ACHN (cell line): ENCODE measurements at regions not wholly inside any gene's neighbourhood (a gene's known extent, or its start where the extent isn't known, plus 50 kb on each side); places are given as distances from the start of the nearest gene placed in this dataset.
"Not testable (repeated sequence)": the region's sequence is repeated elsewhere in the genome, so short reads cannot be mapped to it uniquely, and the experiment has no call there.

ENCODE experiments used
- DNase-seq: peaks from one replicate; pipeline ENCODE4 v3.0.0-alpha.2; 2015
- in situ Hi-C: cut with HindIII; loops from 2 replicates; pipeline ENCODE4 v1.10.0; 2017; ENCODE audit warnings: low sequenced_read_pairs, low pct_ligation_motif_present, low pct_unique_long_range_greater_than_20kb

- no peak for DNase-seq
These were observed 379.1 kb upstream of the CCL2 start for GRCh38 chr17:33875973-33876372.

DNA sequence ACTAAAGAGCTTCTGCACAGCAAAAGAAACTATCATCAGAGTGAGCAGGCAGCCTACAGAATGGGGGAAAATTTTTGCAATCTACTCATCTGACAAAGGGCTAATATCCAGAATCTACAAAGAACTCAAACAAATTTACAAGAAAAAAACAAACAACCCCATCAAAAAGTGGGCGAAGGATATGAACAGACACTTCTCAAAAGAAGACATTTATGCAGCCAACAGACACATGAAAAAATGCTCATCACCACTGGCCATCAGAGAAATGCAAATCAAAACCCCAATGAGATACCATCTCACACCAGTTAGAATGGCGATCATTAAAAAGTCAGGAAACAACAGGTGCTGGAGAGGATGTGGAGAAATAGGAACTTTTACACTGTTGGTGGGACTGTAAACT, 372.8 kb upstream of the CCL2 start:
- not testable (repeated sequence) for DNase-seq

More at GRCh38 chr17:33875973-33876372, 379.1 kb upstream of the CCL2 start:
- in situ Hi-C loops: no loop called here

DNA sequence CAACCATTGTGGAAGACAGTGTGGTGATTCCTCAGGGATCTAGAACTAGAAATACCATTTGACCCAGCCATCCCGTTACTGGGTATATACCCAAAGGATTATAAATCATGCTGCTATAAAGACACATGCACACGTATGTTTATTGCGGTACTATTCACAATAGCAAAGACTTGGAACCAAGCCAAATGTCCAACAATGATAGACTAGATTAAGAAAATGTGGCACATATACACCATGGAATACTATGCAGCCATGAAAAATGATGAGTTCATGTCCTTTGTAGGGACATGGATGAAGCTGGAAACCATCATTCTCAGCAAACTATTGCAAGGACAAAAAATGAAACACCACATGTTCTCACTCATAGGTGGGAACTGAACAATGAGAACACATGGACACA, 372.4 kb upstream of the CCL2 start:
- in situ Hi-C loops, DNase-seq: not testable (repeated sequence)

More for the DNA sequence above, 372.8 kb upstream of the CCL2 start:
- in situ Hi-C loops: not testable (repeated sequence)

- DNase-seq: no peak
- in situ Hi-C loops: no loop called here
These were observed 366.6 kb upstream of the CCL2 start for GRCh38 chr17:33888455-33888854.

GRCh38 chr17:33889040-33889439, 366.0 kb upstream of the CCL2 start:
- no peak for DNase-seq
- in situ Hi-C loops: no loop called here

- in situ Hi-C loops: no loop called here
- no peak for DNase-seq
These were observed 365.3 kb upstream of the CCL2 start for GRCh38 chr17:33889766-33890165.

DNA sequence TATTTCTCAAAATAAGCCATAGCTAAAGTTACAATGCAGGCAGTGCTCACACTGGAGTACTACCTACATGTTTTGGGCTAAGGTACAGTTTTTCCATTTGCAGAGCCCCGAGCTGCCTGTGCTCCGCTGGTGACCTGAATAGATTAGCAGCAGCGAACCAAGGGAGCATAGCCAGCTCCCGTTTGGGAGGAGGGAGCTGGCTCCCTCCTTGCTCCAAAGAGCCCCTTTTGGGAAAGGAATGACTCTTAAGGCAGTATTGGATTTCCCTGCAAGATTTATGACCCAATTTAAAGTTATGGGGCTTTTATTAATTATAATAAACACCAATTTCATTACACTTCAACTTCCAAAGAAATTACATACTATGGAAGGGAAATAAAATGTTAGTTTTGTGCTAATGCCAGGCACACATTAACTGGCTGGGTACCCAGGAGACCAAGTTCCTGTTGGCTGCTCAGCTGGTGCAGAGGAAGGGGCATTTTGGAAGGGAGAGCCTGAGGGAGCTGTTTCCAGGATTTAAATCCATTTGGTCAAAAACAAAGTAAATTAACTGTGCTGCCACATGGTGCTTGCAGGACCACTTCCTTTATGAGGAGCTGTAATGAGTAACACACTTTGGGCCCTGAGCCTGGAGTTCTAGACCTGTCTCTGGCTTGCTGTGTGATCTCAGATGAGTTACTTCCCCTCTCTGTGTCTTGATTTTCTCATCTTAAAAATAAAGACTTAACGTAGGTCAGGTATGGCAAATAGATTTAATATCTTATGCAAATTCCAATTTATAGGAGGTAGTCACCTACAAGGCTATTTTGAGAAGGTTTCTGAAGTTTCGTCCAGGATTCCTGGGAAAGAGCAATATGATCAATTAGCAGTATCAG, 362.1 kb upstream of the CCL2 start:
- no peak for DNase-seq
- in situ Hi-C loops: no loop called here

DNA sequence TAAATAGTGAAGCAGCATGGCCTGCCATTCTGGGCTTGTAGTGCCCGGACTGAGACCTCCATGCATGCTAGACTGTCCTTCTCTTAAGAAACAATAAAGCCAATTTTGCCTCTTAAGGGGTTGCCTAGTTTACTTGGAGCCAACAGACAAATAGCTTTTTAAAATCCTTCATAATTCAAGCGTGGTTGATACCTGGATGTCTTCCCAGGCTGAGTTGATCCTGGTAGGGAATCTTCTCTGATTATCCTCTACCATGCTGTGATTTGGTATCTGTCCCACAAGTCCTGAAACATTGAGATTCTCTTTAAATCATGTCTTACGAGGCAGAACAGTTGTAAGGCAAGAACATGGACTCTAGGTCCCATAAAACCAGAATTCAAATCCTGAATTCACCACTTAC, 359.6 kb upstream of the CCL2 start:
- in situ Hi-C loops: no loop called here

DNA sequence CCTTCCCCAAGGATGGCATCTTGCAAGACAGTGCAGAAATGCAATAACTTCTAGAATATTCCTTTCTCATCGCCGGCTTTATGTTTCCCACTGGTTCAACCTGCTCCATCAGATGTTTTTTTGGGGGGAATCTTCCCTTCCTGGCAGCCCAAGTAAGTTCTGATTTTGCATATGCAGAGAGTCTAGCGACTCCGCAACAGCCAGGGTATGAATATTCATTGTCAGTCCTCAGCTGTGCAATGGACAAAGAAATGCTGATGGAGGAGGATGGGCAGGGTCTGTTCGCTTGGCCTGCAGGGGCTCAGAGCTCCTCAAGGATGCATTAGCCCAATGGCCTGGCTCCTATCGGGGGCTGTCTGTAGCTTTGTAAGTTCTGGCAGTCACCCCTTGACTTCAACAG, 358.8 kb upstream of the CCL2 start:
- DNase-seq: no peak
- in situ Hi-C loops: no loop called here

More for the DNA sequence above, 359.6 kb upstream of the CCL2 start:
- DNase-seq: no peak

DNA sequence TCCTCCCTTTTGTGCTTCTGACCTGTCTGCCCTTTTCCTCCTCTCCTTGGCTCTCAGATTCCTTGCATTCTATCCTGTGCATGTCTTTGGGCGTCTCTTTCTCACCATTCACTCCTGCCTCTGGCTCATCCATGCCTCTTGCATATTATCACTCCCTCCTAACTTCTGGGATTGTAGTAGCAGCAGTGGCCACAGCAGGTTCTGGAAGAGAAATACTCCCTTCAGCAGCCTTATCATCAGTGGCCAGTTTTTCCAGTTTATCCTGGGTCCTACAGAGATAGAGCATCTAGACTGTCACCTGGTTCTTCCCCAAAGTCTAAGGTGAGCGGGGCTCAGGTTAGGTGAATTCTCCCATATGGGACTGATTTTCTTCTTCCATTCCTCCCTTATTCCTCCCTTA, 354.0 kb upstream of the CCL2 start:
- in situ Hi-C loops: no loop called here
- DNase-seq: no peak

DNA sequence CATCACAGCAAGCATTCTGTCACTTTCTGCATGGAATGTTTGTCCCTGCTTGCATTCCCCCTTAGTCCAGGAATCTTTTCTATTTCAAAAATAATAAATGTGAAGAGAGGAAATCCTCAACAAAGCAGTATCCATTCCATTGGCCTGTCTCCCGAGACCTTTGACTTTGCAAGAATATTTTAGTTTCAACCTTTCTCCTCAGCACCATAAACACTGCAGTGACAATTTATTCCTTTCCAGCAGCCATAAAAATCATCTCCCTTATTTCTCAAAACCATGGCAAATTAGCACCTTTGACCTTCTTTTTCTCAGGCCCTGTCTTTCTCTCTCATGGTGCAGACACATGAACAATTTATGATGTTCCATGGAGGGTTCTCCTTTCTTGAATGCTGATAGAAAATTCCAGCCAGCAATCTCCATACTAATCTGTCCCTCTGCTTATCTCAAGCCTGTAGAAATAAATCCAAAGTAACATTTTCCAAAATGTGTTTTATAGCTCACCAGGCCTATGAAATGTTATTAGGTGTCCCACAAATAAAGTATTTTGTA, 352.1 kb upstream of the CCL2 start:
- no peak for DNase-seq
- in situ Hi-C loops: no loop called here

DNA sequence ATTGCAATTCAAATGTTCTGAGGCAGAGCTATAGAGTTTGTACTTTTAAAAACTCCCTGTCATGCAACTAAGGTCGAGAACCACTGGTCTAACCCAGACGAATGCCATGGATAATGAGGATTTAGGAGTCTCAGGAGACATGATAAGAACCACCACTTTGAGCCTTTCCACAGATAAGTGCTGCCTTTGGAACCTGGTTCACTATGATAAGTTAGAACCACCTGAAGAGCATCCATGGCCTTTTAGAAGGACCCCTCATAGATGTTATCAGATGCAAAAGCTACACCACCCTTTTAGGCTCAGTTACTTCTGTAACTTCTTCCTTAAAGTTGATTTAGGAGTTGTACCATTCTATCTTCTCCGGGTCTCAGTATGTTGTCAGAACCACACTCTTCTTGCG, 350.6 kb upstream of the CCL2 start:
- in situ Hi-C loops: no loop called here
- no peak for DNase-seq

DNA sequence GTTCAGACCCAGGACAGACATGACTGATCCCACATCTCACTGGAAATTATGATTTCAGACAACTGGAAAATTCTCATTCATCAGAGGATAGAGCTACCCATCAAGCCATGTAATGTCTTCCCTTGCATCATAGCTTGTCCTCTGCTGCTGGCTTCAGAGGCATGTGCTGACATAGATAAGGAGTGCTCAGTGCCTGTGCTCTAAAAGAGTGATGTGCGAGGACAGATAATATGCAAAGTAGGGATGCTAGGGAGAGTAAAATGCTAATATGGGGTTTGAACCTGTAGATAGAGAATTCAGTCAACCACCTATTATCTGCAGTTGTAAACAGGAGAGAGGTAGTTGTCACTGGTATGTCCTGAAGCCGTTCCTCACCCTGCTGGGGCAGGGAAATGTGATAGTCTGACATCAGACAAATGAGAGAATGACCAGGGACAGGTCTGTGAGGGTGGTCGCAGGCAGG, 349.7 kb upstream of the CCL2 start:
- in situ Hi-C loops: no loop called here
- no peak for DNase-seq

DNA sequence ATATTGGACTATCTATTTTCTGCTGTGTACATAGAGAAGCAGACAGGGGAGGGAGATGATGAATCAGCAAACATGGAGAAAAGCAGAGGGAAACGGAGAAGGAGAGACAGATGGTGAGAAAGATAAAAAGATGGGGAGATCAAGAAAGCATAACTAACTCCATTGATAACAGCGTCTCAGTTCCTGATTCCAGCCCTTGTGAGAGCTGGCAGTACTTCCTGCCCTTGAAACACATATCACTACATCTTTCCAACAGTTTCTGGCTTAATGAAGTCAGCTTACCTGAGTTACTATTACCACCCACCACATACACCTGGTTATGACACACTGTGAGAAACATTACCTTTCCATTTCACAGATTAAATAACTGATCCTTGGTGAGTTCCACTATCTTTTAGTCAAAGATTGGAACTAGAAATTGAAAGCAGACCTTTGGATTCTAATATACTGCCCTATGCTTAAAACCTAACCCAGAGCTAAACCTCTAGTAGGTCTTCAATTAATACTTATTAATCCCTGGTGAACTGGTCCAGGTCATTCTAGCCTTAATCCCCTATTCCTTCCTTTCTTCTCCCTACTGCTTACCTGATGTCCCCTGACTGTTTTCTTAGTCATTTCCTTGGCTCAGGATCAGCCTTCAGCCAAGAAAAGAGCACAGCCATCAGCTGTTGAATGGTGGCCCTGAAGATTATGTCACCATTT, 346.6 kb upstream of the CCL2 start:
- no peak for DNase-seq
- in situ Hi-C loops: no loop called here

DNA sequence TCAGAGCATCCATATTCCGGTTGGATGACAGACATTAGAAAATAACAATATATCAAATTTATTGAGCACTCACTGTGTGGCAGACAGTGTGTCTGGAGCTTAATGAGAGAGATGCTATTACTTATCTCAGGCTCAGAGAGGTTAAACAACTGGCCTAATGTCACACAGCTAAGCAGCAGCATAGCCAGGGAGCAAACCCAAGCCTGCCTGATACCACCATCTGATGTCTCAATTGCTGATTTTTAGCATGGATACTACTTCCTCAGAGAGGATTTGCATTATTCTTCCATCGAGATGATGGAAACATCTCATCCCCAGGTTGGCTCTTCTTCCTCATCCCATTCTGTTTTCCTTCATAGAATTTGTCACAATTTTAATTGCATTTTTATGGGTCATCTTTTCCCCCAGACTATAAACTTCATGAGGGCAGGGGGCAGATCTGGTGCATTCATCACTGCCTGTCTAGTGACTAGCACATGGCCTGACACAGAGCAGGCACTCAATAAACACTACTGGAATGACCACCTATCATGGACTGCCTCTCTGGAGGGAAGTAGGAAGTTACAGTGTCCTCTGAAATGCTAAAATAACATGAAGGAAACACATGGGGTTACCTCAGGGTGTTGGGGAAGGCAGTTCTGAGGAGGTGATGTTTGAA, 344.8 kb upstream of the CCL2 start:
- in situ Hi-C loops: no loop called here
- DNase-seq: no peak

DNA sequence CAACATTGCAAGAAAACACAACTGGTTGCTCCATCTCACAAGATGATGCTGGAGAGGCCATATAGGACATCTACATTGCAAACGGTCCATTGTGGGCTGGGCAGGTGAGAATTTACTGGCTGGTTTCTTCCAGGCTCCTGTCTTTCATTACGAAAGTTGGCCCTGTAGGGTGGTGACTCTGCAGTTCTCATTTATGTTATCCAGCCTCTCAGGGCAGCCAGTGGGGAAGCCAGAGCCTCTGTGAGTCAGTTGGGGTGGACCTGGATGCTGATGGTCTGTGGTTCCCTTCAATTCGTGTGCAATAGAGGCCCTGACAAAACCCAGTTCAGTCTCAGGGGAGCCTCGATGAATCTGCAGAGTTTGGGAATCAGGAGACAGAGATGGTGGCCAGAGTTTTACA, 341.0 kb upstream of the CCL2 start:
- in situ Hi-C loops: no loop called here

GRCh38 chr17:33922971-33923370, 332.1 kb upstream of the CCL2 start:
- no peak for DNase-seq

More for the DNA sequence above, 341.0 kb upstream of the CCL2 start:
- DNase-seq: no peak

DNA sequence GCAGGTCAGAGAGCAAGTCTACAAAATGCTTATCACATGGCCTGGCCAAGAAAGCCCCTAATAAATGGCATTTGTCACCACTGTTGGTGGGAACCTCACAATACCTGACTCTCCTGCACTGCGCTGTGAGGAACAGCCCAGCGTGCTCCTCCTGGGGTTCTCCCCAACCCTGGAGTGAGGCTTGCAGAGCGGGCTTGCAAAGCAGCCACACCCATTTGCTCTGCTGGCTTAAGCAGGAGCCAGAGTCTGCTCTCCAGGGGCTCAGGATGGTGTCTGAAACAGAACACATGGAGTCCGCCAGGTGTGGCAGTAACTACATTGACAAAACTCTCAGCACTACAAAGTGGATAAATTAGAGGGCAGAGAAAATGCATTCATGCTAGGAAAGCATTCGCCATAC, 331.0 kb upstream of the CCL2 start:
- in situ Hi-C loops: no loop called here
- no peak for DNase-seq

More at GRCh38 chr17:33922971-33923370, 332.1 kb upstream of the CCL2 start:
- in situ Hi-C loops: no loop called here

DNA sequence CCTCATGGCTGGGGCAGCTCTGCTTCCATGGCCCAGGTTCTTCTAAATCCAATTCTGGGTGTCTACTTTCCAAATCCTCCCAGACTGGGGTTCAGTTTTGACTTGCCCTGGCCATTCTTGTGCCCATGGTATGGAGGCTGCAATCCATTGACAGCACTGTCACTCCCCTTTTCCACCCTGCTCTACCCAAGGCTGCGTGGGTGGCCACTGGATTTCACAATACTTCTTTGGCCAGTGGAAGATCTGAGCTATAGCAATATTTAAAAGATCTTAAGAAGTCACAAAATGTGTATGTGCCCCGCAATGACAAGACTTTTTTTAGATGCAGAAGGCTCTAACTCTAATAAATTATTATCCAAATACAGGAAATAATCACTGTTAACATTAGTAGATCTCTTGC, 329.4 kb upstream of the CCL2 start:
- DNase-seq: no peak
- in situ Hi-C loops: no loop called here
